22Rv1 (cell line): ENCODE measurements at regions not wholly inside any gene's neighbourhood (a gene's known extent, or its start where the extent isn't known, plus 50 kb on each side); places are given as distances from the start of the nearest gene placed in this dataset.

ENCODE experiments used
- CTCF ChIP-seq: fragments of 450-650 bp; IDR thresholded peaks from 2 replicates; pipeline ENCODE4 v1.5.1; 2017; ENCODE audit warnings: mild to moderate bottlenecking
- ZFX ChIP-seq: fragments of 450-650 bp; IDR thresholded peaks from 2 replicates; pipeline ENCODE4 v1.6.1; 2017; ENCODE audit warnings: antibody characterized with exemption, borderline replicate concordance

GRCh38 chr10:55013318-55013717, 212.3 kb upstream of the PCDH15 start:
- TF ChIP-seq CTCF (no peak), ZFX (no peak)
